Esophagus muscularis mucosa (tissue), 4 donors: ENCODE measurements at regions not wholly inside any gene's neighbourhood (a gene's known extent, or its start where the extent isn't known, plus 50 kb on each side); places are given as distances from the start of the nearest gene placed in this dataset.

ENCODE experiments used
- EP300 ChIP-seq: sonication (generic); formaldehyde crosslinking; IDR thresholded peaks from one replicate; pipeline ENCODE4 v1.6.1; 2017; ENCODE audit warnings: antibody characterized with exemption
- POLR2A ChIP-seq: fragments of 450-650 bp; IDR thresholded peaks from one replicate; pipeline ENCODE4 v1.6.1; 2017; ENCODE audit warnings: antibody characterized with exemption, moderate library complexity, mild to moderate bottlenecking, low read depth
- POLR2AphosphoS5 ChIP-seq, 2 donors: sonication (generic); formaldehyde crosslinking; IDR thresholded peaks; one replicate each; pipeline ENCODE4 v1.6.1; 2017; ENCODE audit warnings: antibody characterized with exemption in 2 of 2
- TF ChIP-seq, protein P1 (sequence below), 3 experiments: fragments of 200-600 bp in 2 of 3; fragments of 450-650 bp in 1 of 3; sonication (generic) in 2 of 3; IDR thresholded peaks; one replicate each; pipeline ENCODE4 v1.5.1; 2017 to 2019; ENCODE audit warnings: antibody characterized with exemption in 3 of 3, mild to moderate bottlenecking in 2 of 3, moderate library complexity in 1 of 3

DNA sequence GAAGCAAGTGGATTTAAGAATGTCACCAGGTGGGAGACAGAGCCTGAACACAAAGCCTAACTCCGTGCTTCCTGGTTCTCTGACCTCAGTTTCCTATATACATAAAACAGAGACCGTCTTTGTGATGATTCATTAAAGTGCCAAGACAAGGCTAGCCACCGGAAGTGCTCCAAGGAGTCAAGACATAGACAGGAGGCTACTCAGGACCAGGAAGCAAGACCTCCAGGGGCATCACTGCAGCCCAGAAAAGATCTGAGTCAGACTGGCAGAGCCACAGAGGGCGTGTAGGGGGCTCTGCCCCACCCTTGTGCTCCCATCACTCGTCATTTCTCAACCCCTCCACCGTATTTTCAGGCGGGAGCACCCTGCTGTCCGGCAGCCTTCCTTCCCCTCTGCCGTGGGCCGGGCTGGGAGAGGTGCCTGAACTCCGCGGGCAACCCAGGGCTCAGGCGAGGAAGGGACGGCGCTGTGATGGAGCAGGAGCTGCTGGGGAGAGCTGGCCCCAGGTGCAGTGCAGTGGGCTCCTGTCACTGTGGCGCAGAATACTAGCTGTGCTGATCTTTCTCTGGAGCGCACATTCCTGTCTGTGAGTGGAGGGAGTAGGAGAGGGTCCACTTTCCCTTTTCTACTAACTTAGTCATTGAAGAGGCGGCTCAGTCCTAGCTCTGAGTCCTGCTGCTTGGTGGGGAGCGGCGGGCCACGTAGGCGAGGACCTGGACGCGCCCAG is 134.7 kb upstream of the GPR12 start:
- TF ChIP-seq EP300, result no peak
- TF ChIP-seq, protein P1, sequence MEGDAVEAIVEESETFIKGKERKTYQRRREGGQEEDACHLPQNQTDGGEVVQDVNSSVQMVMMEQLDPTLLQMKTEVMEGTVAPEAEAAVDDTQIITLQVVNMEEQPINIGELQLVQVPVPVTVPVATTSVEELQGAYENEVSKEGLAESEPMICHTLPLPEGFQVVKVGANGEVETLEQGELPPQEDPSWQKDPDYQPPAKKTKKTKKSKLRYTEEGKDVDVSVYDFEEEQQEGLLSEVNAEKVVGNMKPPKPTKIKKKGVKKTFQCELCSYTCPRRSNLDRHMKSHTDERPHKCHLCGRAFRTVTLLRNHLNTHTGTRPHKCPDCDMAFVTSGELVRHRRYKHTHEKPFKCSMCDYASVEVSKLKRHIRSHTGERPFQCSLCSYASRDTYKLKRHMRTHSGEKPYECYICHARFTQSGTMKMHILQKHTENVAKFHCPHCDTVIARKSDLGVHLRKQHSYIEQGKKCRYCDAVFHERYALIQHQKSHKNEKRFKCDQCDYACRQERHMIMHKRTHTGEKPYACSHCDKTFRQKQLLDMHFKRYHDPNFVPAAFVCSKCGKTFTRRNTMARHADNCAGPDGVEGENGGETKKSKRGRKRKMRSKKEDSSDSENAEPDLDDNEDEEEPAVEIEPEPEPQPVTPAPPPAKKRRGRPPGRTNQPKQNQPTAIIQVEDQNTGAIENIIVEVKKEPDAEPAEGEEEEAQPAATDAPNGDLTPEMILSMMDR (IDR thresholded peaks at IDR 0.05), result no peak
- no peak for TF ChIP-seq POLR2A
- TF ChIP-seq POLR2AphosphoS5 (IDR thresholded peaks at IDR 0.05), result no peak
